HG02852 (cell line): ENCODE measurements at regions not wholly inside any gene's neighbourhood (a gene's known extent, or its start where the extent isn't known, plus 50 kb on each side); places are given as distances from the start of the nearest gene placed in this dataset.

Experiments
- ATAC-seq: cut with Tn5 transposase; IDR thresholded peaks from one replicate; pipeline ENCODE4 v1.9.1; 2021; ENCODE audit warnings: mild to moderate bottlenecking, moderate library complexity; ENCODE audit not compliant: unreplicated experiment

DNA sequence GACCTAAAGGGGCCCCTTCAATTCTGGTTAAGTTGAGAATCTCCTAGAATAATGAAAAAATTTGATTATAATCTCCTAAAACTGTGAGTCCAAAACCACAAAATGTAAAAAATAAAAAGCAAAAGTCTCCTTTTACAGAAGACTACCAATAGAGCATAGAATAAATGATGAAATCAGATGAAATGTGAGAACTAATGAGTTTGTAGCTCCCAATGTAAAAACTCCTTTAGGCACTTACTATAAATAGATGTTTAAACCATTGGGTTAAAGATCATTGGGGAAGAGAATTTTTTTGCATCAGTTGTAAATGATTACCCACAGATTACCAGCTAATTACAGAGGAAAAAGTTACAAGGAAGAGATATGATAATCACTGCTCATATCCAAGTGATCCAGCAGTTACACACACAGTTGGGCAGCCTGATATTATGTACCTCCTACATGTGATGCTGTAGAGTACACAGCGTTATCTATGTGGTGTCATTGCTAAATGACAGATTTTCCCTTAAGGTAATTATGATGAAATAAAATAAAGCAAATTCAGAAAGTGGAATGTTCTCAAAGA is 282.7 kb upstream of the SEMA3D start:
- no peak for ATAC-seq

- no peak for ATAC-seq
Measured at GRCh38 chr7:85464042-85464651, 277.3 kb upstream of the SEMA3D start.

GRCh38 chr7:85462671-85463070 is 275.8 kb upstream of the SEMA3D start:
- ATAC-seq = no peak

- no peak for ATAC-seq
Measured at GRCh38 chr7:85457911-85458310, 271.1 kb upstream of the SEMA3D start.

DNA sequence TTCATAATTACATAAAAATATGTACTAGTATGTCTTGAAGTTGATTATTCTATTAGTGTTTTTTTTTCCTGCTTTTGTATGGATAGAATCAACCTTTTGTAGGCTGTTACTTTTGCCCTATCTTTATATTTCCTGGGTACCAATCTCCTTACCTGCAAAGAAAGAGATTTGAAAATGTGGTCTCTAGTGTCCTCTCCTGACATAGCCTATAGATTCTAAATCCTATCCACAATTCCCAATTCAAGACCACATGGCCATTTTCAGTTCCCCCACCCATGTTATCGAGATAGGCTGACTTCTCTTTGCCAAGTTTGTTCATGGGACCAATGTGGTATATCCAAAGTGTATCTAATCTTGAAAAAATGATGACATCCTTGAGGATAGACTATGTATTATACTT is 269.4 kb upstream of the SEMA3D start:
- no peak for ATAC-seq

GRCh38 chr7:85454904-85455303 is 268.0 kb upstream of the SEMA3D start:
- no peak for ATAC-seq

- ATAC-seq = no peak
Measured at GRCh38 chr7:85452674-85453073, 265.8 kb upstream of the SEMA3D start.

DNA sequence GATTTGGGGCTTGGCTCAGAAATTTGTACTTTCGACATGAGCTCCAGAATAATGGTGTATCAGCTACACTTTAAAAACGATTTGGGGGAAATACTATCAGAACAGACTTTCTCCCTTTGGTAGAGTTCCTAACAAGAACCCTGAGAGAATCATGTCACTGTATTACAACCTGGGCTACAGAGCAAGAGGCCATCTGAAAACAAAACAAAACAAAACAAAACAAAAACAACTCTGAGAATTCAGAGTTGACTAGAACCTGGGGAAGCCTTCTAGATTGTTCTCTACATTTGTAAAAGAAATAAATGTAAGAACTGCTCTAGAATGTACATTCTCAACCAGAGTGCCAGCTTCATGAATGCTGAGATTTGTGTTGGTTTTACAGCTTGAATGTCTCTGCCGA is 262.6 kb upstream of the SEMA3D start:
- ATAC-seq = no peak

- no peak for ATAC-seq
Measured at GRCh38 chr7:85447004-85447403, 260.1 kb upstream of the SEMA3D start.

DNA sequence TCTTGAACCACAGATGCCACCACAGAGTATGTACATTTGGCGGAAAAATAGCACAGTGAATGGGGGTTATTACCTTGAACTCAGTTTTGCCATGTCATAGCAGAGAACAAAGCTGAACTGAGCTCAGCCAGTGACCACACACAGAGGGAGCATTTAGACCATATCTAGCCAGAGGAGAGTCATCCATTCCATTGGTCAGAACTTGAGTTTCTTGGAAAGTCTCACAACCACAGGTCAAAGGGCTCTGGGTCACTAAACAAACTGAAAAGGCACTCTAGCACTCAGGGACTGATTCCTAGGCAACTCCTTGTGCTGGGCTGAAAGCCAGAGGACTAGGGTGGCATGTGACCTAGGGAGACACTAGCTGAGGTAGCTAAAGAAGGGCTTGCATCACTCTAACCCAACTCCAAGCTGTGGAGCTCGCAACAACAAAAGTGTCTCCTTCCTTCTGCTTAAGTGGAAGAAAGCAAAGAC is 239.7 kb upstream of the SEMA3D start:
- no peak for ATAC-seq

DNA sequence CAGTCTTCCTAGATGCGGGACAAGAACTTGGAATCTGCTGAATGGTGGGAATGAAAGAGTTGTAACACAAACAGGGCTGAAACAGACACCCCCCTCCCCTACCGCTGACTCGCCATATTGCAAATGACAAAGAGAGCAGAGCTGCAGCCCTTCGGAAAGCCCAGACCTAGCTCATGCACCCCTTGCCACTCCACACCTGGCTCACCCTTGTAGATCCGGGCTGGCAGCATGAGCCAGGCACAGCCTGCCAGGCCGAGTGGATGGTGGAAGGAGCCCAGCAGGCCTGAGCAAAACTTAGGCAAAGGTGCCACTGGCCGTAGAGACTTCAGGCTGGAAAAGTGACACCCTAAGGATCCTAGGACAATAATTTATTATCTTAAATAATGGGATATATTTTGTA is 237.4 kb upstream of the SEMA3D start:
- ATAC-seq = no peak

DNA sequence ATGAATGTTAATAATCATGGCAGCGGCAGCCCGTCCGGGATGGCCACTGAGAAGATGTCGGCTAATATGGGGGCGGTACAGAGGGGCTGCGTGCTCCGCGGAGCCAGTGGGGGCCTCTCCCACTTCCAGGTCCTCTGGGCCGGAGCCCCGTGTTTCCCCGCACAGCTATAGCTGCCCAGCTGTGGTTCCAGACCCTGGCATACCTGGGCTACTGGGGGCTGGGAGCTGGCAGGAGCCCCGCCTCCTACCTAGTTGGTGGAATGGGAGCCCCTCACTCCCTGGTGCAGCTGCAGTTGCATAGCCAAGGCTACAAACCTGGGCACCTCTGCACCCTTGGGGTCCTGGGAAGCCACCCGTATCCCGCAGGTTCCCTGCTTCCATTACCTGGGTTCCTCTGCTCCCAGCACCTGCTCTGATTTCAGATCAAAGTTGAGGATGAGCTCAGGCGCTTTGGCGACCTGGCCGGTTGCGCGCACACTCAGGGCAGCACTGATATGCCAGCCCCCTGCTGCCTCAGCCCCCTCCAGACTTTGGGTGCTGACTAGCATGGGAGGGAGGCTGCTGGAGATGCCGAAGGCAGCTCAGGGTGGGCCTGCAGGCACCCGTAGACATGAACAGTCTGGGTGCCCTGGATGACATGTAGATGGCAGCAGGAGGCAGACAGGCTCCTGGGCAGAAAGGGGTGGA is 236.5 kb upstream of the SEMA3D start:
- ATAC-seq = no peak

DNA sequence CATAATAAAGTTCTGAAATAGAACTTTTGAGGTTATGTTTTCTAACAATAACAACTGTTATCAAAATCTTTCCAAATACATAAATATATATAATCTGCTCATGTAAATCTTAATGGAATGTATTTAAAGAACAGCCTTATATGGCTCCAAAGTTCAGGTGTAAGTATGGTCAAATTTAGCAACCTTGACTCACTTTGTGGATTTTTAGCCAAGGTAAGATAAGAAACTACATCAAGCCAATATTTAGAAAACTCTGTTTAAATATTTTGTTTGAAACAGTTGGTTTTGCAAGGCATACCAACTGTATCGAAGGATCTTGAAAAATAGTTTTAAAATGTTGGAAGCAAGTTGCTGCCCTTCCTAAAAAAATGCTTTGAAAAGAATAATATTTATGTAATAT is 228.9 kb upstream of the SEMA3D start:
- no peak for ATAC-seq

DNA sequence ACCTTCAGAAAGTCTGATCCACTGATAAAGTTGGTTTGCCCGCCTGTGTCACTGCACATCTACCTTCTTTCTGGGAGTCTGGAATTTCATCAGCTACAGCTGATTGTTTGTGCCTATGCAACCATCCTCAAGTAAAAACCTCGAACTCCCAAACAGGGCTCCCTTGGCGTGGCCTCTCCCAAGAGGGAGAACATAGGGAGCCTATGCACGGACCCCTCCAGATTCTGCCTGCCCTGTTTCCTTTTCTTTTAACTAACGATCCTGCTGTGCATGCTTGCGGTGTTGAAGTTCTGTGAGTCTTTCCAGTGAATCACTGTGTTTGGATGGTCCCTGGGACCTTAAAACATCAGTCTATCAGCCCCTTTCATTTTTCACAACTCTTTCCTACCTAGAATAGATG is 226.9 kb upstream of the SEMA3D start:
- no peak for ATAC-seq

GRCh38 chr7:85412912-85413311 is 226.1 kb upstream of the SEMA3D start:
- ATAC-seq = no peak

DNA sequence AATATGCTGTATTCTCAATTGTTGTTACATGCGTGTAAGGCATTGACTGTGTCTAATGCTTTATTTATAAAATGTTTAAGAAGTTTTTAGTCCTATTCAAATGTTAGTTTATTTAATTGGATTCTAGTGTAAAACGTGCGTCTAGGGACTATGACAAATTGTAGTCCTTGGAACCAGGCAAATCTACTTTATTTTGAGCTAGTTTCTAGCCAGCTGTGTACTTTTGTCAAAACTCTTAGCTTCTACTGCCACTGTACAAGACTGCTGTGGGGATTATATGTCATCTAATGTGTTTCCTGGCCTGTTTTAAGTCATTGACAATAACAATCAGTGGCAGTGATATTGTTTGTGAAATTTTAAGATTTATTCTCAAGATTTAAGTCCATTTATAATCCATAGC is 220.5 kb upstream of the SEMA3D start:
- ATAC-seq = no peak

DNA sequence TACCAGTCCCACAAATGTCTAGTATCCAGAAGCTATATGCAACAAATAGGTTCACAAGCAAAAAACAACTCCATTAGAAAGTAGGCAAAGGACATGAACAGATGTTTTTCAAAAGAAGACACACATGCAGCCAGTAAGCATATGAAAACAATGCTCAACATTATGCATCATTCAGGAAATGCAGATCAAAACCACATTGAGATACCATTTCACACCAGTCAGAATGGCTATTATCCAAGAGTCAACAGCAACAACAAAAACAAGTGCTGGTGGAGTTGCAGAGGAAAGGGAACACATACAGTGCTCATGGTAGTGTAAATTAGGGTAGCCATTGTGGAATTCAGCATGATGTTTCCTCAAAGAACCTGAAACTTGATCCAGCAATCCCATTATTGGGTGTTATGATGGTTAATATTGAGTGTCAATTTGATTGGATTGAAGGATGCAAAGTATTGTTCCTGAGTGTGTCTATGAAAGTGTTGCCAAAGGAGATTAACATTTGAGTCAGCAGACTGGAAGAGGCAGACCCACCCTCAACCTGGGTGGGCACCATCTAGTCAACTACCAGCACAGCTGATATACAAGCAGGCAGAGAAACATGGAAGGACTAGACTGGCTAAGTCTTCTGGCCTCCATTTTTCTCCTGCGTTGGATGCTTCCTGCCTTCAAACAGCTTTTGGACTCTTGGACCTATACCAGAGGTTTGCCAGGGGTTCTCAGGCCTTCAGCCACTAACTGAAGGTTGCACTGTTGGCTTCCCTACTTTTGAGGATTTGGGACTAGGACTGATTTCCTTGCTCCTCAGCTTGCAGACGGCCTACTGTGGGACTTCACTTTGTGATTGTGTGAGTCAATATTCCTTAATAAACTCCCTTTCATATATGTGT is 218.4 kb upstream of the SEMA3D start:
- no peak for ATAC-seq

- ATAC-seq = no peak
Measured at GRCh38 chr7:85396676-85397075, 209.8 kb upstream of the SEMA3D start.

DNA sequence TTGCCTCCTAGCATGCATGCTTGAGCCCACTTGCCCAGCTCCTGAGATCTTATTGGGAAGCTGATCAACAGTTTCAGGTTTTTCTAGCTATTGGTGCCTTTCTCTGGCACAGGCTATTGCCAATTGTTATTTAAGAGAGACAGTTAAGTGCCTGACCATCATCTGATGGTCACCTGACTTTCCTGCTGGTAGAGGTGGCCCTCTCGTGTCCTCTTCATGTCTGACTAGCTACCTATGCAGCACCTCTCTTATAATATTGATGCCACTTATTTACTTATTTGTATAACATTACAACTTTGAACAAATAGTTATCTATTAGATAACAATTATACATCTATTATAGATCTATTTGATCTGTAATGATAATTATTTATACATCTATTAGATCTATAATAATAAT is 205.9 kb upstream of the SEMA3D start:
- no peak for ATAC-seq

DNA sequence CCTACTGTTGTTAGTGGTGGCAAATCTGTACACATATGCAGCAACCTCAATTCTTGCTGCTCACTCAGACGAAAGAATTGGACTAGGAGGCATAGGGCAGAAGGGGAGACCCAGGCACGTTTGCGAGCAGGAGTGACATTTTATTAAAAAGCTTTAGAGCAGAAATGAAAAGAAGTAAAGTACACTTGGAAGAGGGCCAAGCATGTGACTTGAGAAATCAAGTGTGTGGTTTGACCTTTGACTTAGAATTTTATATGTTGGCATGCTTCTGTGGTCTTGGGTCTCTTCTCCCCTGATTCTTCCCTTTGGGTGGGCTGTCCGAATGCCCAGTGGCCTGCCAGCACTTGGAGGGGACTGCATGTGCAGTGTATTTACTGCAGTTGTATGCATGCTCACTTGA is 205.5 kb upstream of the SEMA3D start:
- no peak for ATAC-seq

DNA sequence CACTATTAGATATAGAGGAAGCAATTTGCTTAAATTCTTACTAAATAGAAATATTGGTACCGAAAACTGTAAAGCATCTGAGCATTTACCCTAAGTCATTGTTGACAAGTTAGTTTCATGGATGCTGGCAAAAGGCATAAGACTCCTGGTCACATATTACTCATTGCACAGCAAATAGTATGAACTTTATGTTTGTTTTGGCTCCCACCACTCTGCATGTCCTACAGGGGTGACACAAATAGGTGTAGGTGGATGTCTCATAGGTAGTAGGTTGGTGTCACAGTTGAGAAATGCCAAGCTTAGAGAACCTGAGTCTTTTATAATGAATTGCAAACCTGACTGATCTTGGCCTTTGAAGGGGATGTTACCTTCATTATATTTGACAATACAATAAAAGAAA is 199.6 kb upstream of the SEMA3D start:
- ATAC-seq = no peak

GRCh38 chr7:85384392-85384791 is 197.5 kb upstream of the SEMA3D start:
- ATAC-seq = no peak
